ENCODE measurements at regions not wholly inside any gene's neighbourhood (a gene's known extent, or its start where the extent isn't known, plus 50 kb on each side); places are given as distances from the start of the nearest gene placed in this dataset.
"Not testable (repeated sequence)": the region's sequence is repeated elsewhere in the genome, so short reads cannot be mapped to it uniquely, and the experiment has no call there.

DNA sequence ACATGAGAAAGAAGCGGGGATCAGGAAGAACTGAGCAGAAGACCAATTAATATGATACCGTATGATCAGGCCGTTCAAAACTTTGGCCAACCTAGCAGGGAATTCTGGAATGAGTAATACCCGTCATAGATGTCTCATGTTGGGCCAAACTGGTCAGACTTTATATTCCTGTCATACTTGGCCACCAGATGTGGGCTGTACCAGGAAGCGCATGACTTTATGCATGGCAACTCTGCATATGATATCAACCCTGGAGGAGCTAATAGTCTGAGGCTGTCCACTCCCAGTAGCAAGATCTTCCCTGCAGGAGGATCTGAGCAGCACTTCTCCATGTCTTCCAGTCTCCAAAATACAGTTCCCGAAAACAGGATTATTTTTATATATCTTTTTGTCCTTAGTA lies 68.5 kb upstream of the NAA35 start:
- intact Hi-C loops (cut with micrococcal nuclease) = no loop called here
- DNase-seq (no peak), ATAC-seq (no peak)

DNA sequence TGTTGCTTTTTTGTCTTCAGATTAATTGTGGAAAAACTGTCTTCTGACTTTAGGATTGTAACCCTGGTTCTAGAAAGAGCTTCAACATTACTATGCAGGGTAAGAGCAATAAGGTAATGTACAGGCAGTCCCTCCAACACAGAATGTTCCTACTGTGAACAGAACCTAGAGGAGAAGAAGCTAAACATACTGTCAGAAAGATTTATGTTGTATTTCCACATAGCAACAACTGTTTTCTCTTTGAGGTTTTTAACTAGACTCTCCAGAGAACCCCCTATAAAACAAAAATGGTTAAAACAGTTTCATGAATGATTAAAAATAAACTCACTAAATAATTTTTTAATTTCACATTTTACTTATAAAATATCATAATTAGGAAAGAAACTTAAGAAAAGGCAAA lies 64.3 kb upstream of the NAA35 start:
- ATAC-seq (no peak), DNase-seq (no peak)
- intact Hi-C loops (cut with micrococcal nuclease) = no loop called here

DNA sequence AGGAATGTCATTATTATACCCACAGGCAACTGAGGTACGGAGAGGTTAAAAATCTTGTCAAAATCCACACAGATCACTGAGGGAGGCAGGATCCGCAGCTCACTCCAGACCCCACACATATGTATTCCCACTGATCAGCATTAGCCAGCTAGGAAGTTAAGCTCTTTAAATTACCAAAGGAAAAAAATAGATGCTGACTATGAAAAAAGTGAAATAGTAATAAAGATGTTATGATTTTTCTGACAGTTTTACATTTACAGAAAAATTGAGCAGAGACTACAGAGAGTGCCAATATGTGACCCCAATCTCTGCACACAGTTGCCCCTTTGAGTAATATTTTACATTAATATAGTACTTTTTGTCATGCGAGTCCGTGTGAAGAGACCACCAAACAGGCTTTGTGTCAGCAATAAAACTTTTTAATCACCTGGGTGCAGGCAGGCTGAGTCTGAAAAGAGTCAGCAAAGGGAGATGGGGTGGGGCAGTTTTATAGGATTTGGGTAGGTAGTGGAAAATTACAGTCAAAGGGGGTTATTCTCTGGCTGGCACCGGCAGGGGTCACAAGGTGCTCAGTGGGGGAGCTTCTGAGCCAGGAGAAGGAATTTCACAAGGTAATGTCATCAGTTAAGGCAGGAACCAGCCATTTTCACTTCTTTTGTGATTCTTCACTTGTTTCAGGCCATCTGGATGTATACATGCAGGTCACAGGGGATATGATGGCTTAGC lies 61.9 kb upstream of the NAA35 start:
- intact Hi-C loops (cut with micrococcal nuclease); ATAC-seq; DNase-seq: not testable (repeated sequence)

DNA sequence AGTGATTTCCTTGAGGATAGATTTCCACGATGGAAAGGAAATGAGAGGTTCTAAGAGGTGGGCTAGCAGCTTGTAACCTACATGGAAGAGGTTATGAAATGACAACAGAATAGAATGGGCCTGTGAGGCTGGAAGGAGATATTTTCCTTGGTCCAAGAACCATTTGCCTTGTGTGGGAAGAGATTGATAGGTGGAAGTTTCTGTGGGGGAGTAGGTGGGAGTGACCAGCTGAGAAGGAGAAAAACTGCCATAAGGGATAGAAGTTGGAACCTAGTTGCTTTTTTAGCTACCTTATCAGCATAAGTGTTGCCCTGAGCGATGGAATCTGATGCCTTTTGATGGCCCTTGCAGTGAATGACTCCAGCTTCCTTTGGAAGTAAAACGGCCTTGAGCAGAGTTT lies 60.4 kb upstream of the NAA35 start:
- intact Hi-C loops (cut with micrococcal nuclease); DNase-seq; ATAC-seq: not testable (repeated sequence)

DNA sequence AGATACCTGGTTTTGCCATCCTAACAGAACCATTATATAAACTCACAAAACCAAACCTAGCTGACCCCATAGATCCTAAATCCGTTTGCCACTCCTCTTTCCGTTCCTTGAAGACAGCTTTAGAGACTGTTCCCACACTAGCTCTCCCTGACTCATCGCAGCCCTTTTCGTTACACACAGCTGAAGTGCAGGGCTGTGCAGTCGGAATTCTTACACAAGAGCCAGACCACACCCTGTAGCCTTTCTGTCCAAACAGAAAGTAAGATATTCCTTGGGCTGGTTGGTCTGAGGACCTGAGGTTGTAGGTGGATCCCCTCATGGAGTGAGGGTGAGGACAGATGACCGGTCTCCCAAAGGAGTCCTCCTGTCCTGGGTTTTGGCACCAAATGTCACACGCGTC lies 56.7 kb upstream of the NAA35 start:
- ATAC-seq = no peak
- intact Hi-C loops (cut with micrococcal nuclease) = no loop called here
- DNase-seq = no peak

DNA sequence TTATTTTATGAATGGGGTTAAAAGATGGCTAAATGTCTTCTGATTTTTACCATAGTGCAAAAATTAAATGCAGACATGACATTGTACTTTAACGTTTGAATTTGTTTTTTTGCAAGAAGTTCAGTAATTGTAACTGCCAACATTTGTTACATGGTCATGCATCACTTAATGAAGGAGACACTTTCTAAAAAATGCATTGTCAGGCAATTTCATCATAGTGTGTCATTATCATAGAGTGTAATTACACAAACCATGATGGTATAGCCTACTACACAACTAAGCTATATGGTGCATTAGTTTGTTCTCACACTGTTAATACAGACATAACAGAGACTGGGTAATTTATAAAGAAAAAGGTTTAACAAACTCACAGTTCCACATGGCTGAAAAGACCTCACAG lies 50.0 kb upstream of the NAA35 start:
- ATAC-seq = no peak
- no peak for DNase-seq
- intact Hi-C loops (cut with micrococcal nuclease) = no loop called here
